CD4-positive, CD25-positive, alpha-beta regulatory T cell (primary cell): ENCODE measurements at regions not wholly inside any gene's neighbourhood (a gene's known extent, or its start where the extent isn't known, plus 50 kb on each side); places are given as distances from the start of the nearest gene placed in this dataset.
"Not testable (repeated sequence)": the region's sequence is repeated elsewhere in the genome, so short reads cannot be mapped to it uniquely, and the experiment has no call there.

Experiments
- ATAC-seq, 2 donors: fragments of 150-1000 bp; cut with Tn5 transposase; one replicate each; pipeline ENCODE4 v1.10.0; 2021; ENCODE audit warnings: low read depth in 2 of 2, moderate number of reproducible peaks in 2 of 2, moderate library complexity in 1 of 2
- DNase-seq, 3 donors: peaks; one replicate each; pipeline versions ENCODE4 v3.0.0 to v3.0.0-alpha.2; 2012 to 2022; ENCODE audit warnings: mixed read lengths in 1 of 3
- H3K27ac ChIP-seq: one replicate; pipeline ENCODE4 v1.7.0; 2013; ENCODE audit warnings: mild to moderate bottlenecking, low read length; ENCODE audit not compliant: insufficient read depth, poor library complexity, severe bottlenecking
- H3K27me3 ChIP-seq: one replicate; pipeline ENCODE4 v1.7.0; 2013; ENCODE audit warnings: low read length; ENCODE audit not compliant: control insufficient read depth, insufficient read depth
- H3K36me3 ChIP-seq: one replicate; pipeline ENCODE4 v1.7.0; 2013; ENCODE audit warnings: mild to moderate bottlenecking, low read length, moderate library complexity; ENCODE audit not compliant: control insufficient read depth, insufficient read depth
- H3K4me1 ChIP-seq: 2 replicates; pipeline ENCODE4 v1.7.0; 2013; ENCODE audit warnings: mild to moderate bottlenecking, low read length; ENCODE audit not compliant: insufficient read depth, control insufficient read depth, poor library complexity, severe bottlenecking
- H3K4me3 ChIP-seq: one replicate; pipeline ENCODE4 v1.7.0; 2013; ENCODE audit warnings: low read depth, mild to moderate bottlenecking, low read length, moderate library complexity
- H3K9me3 ChIP-seq, 2 experiments: 1 replicate in 1 of 2; 2 replicates in 1 of 2; pipeline ENCODE4 v1.7.0; 2013; ENCODE audit warnings: low read length in 2 of 2, mild to moderate bottlenecking in 1 of 2, moderate library complexity in 1 of 2; ENCODE audit not compliant: control insufficient read depth in 2 of 2
- H3K27ac Mint-ChIP-seq, 3 donors: one replicate each; pipeline ENCODE4 v1.8.0; 2020 to 2022; ENCODE audit warnings: mild to moderate bottlenecking in 3 of 3, mixed read lengths in 3 of 3, moderate library complexity in 2 of 3
- H3K27me3 Mint-ChIP-seq: one replicate; pipeline ENCODE4 v1.8.0; 2022; ENCODE audit warnings: mild to moderate bottlenecking, mixed read lengths
- H3K36me3 Mint-ChIP-seq: one replicate; pipeline ENCODE4 v1.8.0; 2020; ENCODE audit warnings: mixed read lengths
- H3K4me1 Mint-ChIP-seq, 4 donors: one replicate each; pipeline ENCODE4 v1.8.0; 2020 to 2022; ENCODE audit warnings: mixed read lengths in 4 of 4, mild to moderate bottlenecking in 1 of 4
- H3K4me3 Mint-ChIP-seq, 4 donors: one replicate each; pipeline ENCODE4 v1.8.0; 2020 to 2022; ENCODE audit warnings: mild to moderate bottlenecking in 4 of 4, mixed read lengths in 4 of 4, moderate library complexity in 3 of 4
- H3K9me3 Mint-ChIP-seq, 7 donors: one replicate each; pipeline ENCODE4 v1.8.0; 2020 to 2022; ENCODE audit warnings: mixed read lengths in 7 of 7, mild to moderate bottlenecking in 3 of 7, moderate library complexity in 2 of 7

DNA sequence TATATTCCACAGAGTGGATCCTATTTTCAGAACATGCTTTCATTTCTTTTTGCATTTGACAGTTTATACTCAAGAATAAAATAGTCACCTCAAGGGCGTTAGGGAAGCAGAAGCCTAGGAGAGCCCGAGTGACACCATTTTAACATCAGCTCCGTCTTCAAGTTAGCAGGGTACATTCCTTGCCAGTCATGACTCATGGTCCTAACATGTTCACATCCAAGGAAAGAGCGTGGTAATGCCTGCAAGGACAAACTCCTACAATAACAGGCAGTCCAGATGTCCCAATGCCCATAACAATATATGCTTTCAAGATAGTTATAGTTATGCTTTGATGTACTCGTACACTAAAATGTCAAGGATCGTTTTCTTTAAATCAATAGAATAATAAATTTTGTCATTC, 93.9 kb upstream of the FAM240B start:
- not testable (repeated sequence) for H3K27me3 ChIP-seq, H3K27me3 Mint-ChIP-seq, H3K36me3 ChIP-seq, H3K4me3 ChIP-seq, H3K9me3 ChIP-seq, H3K9me3 Mint-ChIP-seq, ATAC-seq, H3K27ac Mint-ChIP-seq, H3K4me1 ChIP-seq, H3K27ac ChIP-seq, H3K36me3 Mint-ChIP-seq, H3K4me3 Mint-ChIP-seq, DNase-seq, H3K4me1 Mint-ChIP-seq

DNA sequence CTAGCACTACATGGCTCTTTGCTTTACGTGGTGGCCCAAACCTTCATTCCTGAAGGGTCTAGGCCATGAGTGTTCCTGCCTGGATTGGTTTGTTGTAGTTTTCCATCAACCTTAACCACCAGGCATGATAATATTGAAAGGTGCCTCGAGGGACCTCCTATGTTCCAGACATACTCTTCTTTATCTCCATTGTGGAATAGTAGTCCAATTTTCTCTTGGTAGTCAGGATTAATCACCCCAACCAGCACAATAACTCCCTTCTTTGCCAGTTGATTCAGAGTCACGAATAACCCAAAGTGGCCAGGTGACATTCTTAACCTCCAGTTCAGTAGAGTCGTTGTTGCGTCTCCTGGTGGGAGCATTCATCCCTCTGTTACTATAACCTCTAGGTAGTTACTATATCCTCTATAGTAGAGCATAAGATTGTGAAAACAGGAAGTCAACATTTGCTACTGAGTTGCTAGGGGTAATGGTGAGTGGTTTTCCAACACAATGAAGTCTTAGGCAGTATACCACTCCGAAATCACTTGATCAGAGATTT, 88.1 kb upstream of the FAM240B start:
- ATAC-seq, H3K4me1 Mint-ChIP-seq, H3K9me3 Mint-ChIP-seq, H3K27me3 ChIP-seq, H3K27ac Mint-ChIP-seq, H3K27ac ChIP-seq, H3K4me3 Mint-ChIP-seq, H3K27me3 Mint-ChIP-seq, H3K4me3 ChIP-seq, H3K9me3 ChIP-seq, DNase-seq, H3K36me3 Mint-ChIP-seq, H3K36me3 ChIP-seq, H3K4me1 ChIP-seq: not testable (repeated sequence)

DNA sequence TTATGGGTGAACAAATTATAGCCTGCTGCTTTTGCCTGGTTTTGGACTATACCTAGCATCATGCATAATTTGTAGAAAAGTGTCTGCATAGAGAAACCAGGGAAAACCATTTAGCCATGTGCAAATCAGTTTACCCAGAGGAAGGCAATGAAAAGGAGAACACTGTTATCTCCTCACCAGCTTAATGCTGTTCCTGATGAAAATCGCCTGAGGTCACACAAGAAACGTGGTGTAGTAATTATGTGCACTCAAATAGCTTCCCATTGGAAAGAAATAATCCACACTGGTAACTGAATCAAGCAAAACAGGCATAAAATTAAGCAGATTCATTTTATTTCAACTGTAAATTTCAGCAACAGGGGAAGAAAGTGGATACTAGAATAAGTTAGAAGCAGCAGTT, 51.7 kb upstream of the FAM240B start:
- Histone ChIP-seq H3K4me3 (no peak overlapping the region), H3K9me3 (no peaks in the 10 kb centered on the region), H3K4me1 (no peaks in the 10 kb centered on the region), H3K27ac (no peak overlapping the region), H3K36me3 (no peaks in the 10 kb centered on the region), H3K27me3 (no peaks in the 10 kb centered on the region)
- H3K27ac Mint-ChIP-seq = no peak overlapping the region
- H3K36me3 Mint-ChIP-seq = no peaks in the 10 kb centered on the region
- DNase-seq (no peak), ATAC-seq (no peak)
- H3K27me3 Mint-ChIP-seq = no peaks in the 10 kb centered on the region
- H3K4me3 Mint-ChIP-seq = no peak overlapping the region
- peaks cover 0 to 4% (median under 1%) of the 10 kb centered on the region in 7 donors for H3K9me3 Mint-ChIP-seq
- no peaks in the 10 kb centered on the region for H3K4me1 Mint-ChIP-seq
